Effector CD8-positive, alpha-beta T cell (primary cell): ENCODE measurements at regions not wholly inside any gene's neighbourhood (a gene's known extent, or its start where the extent isn't known, plus 50 kb on each side); places are given as distances from the start of the nearest gene placed in this dataset.

Experiments used
- DNase-seq: peaks from one replicate; lab custom pipeline; 2025; lab: John Stamatoyannopoulos, UW

DNA sequence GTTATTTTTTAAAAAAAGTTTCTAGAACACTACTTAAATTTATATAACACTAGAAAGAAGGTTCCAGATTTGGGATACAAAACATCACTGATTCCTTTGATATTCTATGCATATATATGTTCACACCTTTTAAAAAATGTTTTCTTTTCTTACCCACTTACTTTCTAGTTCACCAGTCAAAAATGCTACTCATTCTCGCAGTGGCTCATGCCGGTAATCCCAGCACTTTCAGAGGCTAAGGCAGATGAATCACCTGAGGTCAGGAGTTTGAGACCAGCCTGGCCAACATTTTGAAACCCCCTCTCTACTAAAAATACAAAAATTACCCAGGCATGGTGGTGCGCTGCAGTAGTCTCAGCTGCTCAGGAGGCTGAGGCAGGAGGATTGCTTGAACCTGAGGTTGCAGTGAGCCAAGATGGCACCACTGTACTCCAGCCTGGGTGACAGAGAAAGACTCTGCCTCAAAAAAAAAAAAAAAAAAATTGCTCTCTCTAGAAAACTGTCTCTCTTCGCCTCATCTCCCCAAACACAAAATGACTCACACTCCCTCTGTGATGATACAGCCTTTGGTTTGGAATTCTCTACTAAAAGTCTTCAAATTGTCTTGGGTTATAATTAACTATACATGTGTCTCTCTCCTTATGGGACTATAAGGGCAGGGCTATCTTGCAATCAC, 52.6 kb upstream of the TGFBR2 start:
- no peak for DNase-seq

DNA sequence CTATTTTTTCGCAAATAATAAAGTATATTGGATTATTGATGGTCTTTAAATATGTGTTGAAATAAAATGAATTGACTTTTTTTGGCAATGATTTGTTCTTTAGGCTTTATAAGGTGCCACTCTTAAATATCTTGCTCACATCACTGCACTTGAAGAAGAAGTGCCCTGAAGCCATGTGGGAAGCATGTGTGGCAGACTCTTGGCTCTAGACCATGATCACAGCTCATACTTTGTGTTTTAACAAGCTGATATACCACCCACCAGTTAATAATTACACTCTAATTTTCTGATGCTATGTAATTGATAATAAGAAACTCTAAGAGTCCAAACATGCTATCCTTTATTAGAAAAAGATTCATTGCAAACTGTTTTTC, 52.1 kb upstream of the TGFBR2 start:
- DNase-seq = no peak

DNA sequence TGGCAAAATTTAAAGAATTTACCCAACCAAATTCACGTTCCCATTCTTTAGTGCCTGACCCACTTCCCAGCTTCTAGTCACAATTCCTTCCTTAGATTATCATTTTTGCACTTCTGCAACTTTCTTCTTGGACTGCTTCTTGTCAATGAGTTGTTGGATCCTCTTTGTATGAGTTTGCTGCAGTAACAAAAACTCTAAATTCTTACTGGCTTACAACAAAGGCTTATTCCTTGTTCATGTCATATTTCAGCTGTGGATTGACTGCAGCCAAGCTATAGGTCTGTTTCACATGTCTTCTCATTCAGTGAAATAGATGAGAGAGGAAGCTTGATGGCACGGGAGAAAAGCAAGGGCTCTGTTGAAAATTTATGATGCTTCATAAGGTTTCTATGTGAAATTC, 50.4 kb upstream of the TGFBR2 start:
- no peak for DNase-seq
